Heart left ventricle (tissue), 13 donors: ENCODE measurements at regions not wholly inside any gene's neighbourhood (a gene's known extent, or its start where the extent isn't known, plus 50 kb on each side); places are given as distances from the start of the nearest gene placed in this dataset.
"Not testable (repeated sequence)": the region's sequence is repeated elsewhere in the genome, so short reads cannot be mapped to it uniquely, and the experiment has no call there.

Experiments used
- POLR2A ChIP-seq, 2 donors: fragments of 450-650 bp; IDR thresholded peaks; one replicate each; pipeline ENCODE4 v1.6.1; 2017; ENCODE audit warnings: antibody characterized with exemption in 2 of 2, mild to moderate bottlenecking in 2 of 2, moderate library complexity in 2 of 2
- TF ChIP-seq, protein P1 (sequence below), 12 donors: fragments of 200-600 bp; sonication (generic) in 4 of 12; IDR thresholded peaks; one replicate each; pipeline versions ENCODE4 v1.5.0 to v1.8.0; 2018 to 2022; ENCODE audit warnings: antibody characterized with exemption in 12 of 12, mild to moderate bottlenecking in 5 of 12
- donor health status: ischemic (EF 13 %, LVEDD 7.1; RV severe dilation, severe dysfunction).
- donor health status: DM: no; HTN: yes; CAD: no.
- donor health status: DM: no; HTN: no; CAD: no.
- donor health status: ischemic (EF 25% LVEDD 6.9; RV normal size, moderate dysfunction).
- donor health status: ischemic (EF 25% LVEDD 5.7; RV mildly dilated, moderate dysfunction).
- donor health status: ischemic (EF 35%, LVEDD 5.7; RV mildly dilated, moderate dysfunction).
- donor health status: nonischemic (EF 11% LVEDD 7.7; RV severe dilation, severe dysfunction).
- donor health status: DM: yes; HTN: yes; CAD: no.
- donor health status: PGD.
- donor health status: ischemic (EF 29% LVEDD 5.4; RV normal size, mild dysfunction).
- donor health status: nonischemic (EF 23%, LVEDD 6.1; RV moderate dilation, normal function).

DNA sequence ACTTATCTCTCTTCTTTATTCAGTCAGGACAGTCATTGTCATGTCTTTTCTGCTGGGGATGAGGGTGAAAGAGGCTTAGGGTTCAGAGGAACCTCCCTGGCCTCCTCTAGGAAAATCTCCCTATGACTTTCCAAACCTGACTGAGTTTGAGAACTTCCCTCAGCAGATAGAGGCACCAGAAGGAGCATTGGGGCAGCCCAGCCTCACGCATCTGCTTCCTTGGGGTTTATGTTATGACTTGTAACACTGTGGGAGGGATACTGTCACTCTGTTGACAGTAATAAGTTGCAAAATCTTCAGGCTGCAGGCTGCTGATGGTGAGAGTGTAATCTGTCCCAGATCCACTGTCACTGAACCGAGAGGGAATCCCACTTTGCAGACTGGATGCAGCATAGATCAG lies 4842.6 kb upstream of the OR11H1 start:
- TF ChIP-seq, protein P1, sequence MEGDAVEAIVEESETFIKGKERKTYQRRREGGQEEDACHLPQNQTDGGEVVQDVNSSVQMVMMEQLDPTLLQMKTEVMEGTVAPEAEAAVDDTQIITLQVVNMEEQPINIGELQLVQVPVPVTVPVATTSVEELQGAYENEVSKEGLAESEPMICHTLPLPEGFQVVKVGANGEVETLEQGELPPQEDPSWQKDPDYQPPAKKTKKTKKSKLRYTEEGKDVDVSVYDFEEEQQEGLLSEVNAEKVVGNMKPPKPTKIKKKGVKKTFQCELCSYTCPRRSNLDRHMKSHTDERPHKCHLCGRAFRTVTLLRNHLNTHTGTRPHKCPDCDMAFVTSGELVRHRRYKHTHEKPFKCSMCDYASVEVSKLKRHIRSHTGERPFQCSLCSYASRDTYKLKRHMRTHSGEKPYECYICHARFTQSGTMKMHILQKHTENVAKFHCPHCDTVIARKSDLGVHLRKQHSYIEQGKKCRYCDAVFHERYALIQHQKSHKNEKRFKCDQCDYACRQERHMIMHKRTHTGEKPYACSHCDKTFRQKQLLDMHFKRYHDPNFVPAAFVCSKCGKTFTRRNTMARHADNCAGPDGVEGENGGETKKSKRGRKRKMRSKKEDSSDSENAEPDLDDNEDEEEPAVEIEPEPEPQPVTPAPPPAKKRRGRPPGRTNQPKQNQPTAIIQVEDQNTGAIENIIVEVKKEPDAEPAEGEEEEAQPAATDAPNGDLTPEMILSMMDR (IDR thresholded peaks at IDR 0.05): not testable (repeated sequence)
- not testable (repeated sequence) for TF ChIP-seq POLR2A (IDR thresholded peaks at IDR 0.05)
